WTC11 (cell line): ENCODE measurements at regions not wholly inside any gene's neighbourhood (a gene's known extent, or its start where the extent isn't known, plus 50 kb on each side); places are given as distances from the start of the nearest gene placed in this dataset.
A peak's percentile ranks its signal among the peaks of the same experiment; 100 is the strongest.
"Not testable (repeated sequence)": the region's sequence is repeated elsewhere in the genome, so short reads cannot be mapped to it uniquely, and the experiment has no call there.

Experiments
- ATAC-seq: fragments of 200-7000 bp; cut with Tn5 transposase; 2 replicates; pipeline ENCODE4 v1.10.0; 2021; ENCODE audit warnings: mild to moderate bottlenecking, moderate library complexity
- CTCF ChIA-PET: fragments of 300-600 bp; sonication (Branson Sonifier 250); formaldehyde crosslinking; loops from one replicate; lab custom pipeline; 2021; ENCODE audit warnings: antibody characterized with exemption; lab: Charles Lee
- POLR2A ChIA-PET: fragments of 350-600 bp; sonication (Branson Sonifier 250); formaldehyde crosslinking; loops from one replicate; lab custom pipeline; 2021; ENCODE audit warnings: antibody characterized with exemption; lab: Charles Lee
- DNase-seq: peaks from one replicate; pipeline ENCODE4 v3.0.0; 2021; ENCODE audit warnings: low spot score
- H3K27ac Mint-ChIP-seq: 2 replicates; pipeline ENCODE4 v1.8.0; 2021; ENCODE audit warnings: mixed read lengths
- H3K27me3 Mint-ChIP-seq: 2 replicates; pipeline ENCODE4 v1.8.0; 2021; ENCODE audit warnings: low read depth, mild to moderate bottlenecking, moderate library complexity, mixed read lengths
- H3K36me3 Mint-ChIP-seq: 2 replicates; pipeline ENCODE4 v1.8.0; 2021; ENCODE audit warnings: mixed read lengths
- H3K4me1 Mint-ChIP-seq: 2 replicates; pipeline ENCODE4 v1.8.0; 2022; ENCODE audit warnings: mixed read lengths
- H3K4me3 Mint-ChIP-seq: 2 replicates; pipeline ENCODE4 v1.8.0; 2021; ENCODE audit warnings: mild to moderate bottlenecking, moderate library complexity, mixed read lengths
- H3K9me3 Mint-ChIP-seq: 2 replicates; pipeline ENCODE4 v1.8.0; 2021; ENCODE audit warnings: mixed read lengths
- JUN ChIP-seq: sonication (generic); formaldehyde crosslinking; IDR thresholded peaks from 2 replicates; pipeline ENCODE4 v1.8.0; 2023; ENCODE audit warnings: mild to moderate bottlenecking, missing genetic modification reagents
- NFE2L1 ChIP-seq: sonication (generic); formaldehyde crosslinking; IDR thresholded peaks from 2 replicates; pipeline ENCODE4 v1.8.1; 2023; ENCODE audit warnings: missing genetic modification reagents
- NFYB ChIP-seq: sonication (generic); formaldehyde crosslinking; conservative IDR thresholded peaks from 2 replicates; pipeline ENCODE4 v1.8.0; 2022; ENCODE audit warnings: low read depth, missing genetic modification reagents
- NR1H2 ChIP-seq: sonication (generic); formaldehyde crosslinking; IDR thresholded peaks from 2 replicates; pipeline ENCODE4 v1.9.0; 2021; ENCODE audit warnings: mild to moderate bottlenecking, moderate library complexity, missing genetic modification reagents
- TCF7 ChIP-seq: sonication (generic); formaldehyde crosslinking; IDR thresholded peaks from 2 replicates; pipeline ENCODE4 v1.8.0; 2022; ENCODE audit warnings: mild to moderate bottlenecking, low read depth, missing genetic modification reagents, moderate library complexity
- ZNF396 ChIP-seq: fragments of 250-450 bp; sonication (Bioruptor Pico); IDR thresholded peaks from 2 replicates; pipeline ENCODE4 v1.8.0; 2021; ENCODE audit warnings: mild to moderate bottlenecking, moderate library complexity, borderline replicate concordance
- ZNF671 ChIP-seq: fragments of 250-450 bp; sonication (Bioruptor Pico); IDR thresholded peaks from 2 replicates; pipeline ENCODE4 v1.8.0; 2021; ENCODE audit warnings: mild to moderate bottlenecking
- TF ChIP-seq, protein P1 (sequence below): sonication (generic); formaldehyde crosslinking; IDR thresholded peaks from 2 replicates; pipeline ENCODE4 v1.8.1; 2023; ENCODE audit warnings: mild to moderate bottlenecking, missing genetic modification reagents
- TF ChIP-seq, protein P2 (sequence below): sonication (generic); formaldehyde crosslinking; IDR thresholded peaks from 2 replicates; pipeline ENCODE4 v1.8.0; 2023; ENCODE audit warnings: mild to moderate bottlenecking, missing genetic modification reagents
- TF ChIP-seq, protein P3 (sequence below): sonication (generic); formaldehyde crosslinking; IDR thresholded peaks from 2 replicates; pipeline ENCODE4 v1.8.0; 2022; ENCODE audit warnings: missing genetic modification reagents
- TF ChIP-seq, protein P4 (sequence below): sonication (generic); formaldehyde crosslinking; IDR thresholded peaks from 2 replicates; pipeline ENCODE4 v1.8.1; 2023; ENCODE audit warnings: mild to moderate bottlenecking, moderate library complexity, missing genetic modification reagents
- TF ChIP-seq, protein P5 (sequence below): sonication (generic); formaldehyde crosslinking; IDR thresholded peaks from 2 replicates; pipeline ENCODE4 v1.8.0; 2023; ENCODE audit warnings: missing genetic modification reagents
- TF ChIP-seq, protein P6 (sequence below): sonication (generic); formaldehyde crosslinking; IDR thresholded peaks from 2 replicates; pipeline ENCODE4 v1.8.0; 2022; ENCODE audit warnings: mild to moderate bottlenecking, missing genetic modification reagents

DNA sequence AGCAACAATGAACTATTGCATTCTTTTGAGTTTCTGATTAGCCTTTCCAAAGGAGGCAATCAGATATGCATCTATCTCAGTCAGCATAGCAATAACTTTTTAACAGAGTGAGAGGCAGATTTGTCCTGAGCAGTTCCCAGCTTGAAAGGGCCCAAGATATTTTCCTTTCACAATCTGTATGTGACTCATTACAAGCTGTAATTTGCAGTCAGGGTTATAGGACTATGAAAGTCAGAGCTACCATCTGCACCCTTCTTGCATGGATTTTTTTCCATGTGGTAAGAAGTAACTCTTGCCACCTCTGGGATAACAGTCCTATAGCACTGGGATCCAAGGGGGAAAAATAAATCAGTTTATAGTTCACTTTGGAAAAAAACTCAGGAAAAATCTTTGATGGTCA, 318.2 kb upstream of the RGS17 start:
- H3K27me3 Mint-ChIP-seq = no peaks in the 10 kb centered on the region
- peaks cover 40% of the 10 kb centered on the region for H3K9me3 Mint-ChIP-seq
- ATAC-seq (peak; percentile 32; the same call in 1 of the 2 replicates), DNase-seq (no peak)
- no peak overlapping the region for H3K4me3 Mint-ChIP-seq
- no peak overlapping the region for H3K27ac Mint-ChIP-seq
- CTCF ChIA-PET = interaction anchor here (1.7 kb wide), 1 partner anchor 13 kb away, joined by 3 read pairs; no protein-coding TSS in a partner anchor
- peaks cover 24% of the 10 kb centered on the region for H3K4me1 Mint-ChIP-seq
- POLR2A ChIA-PET = no interaction called here
- TF ChIP-seq NFE2L1 (CRISPR knock-in tag) (no peak), ZNF396 (CRISPR knock-in tag) (no peak), TCF7 (CRISPR knock-in tag) (no peak), NR1H2 (no peak), ZNF671 (CRISPR knock-in tag) (no peak), NFYB (no peak), JUN (CRISPR knock-in tag) (no peak)
- TF ChIP-seq, protein P1, sequence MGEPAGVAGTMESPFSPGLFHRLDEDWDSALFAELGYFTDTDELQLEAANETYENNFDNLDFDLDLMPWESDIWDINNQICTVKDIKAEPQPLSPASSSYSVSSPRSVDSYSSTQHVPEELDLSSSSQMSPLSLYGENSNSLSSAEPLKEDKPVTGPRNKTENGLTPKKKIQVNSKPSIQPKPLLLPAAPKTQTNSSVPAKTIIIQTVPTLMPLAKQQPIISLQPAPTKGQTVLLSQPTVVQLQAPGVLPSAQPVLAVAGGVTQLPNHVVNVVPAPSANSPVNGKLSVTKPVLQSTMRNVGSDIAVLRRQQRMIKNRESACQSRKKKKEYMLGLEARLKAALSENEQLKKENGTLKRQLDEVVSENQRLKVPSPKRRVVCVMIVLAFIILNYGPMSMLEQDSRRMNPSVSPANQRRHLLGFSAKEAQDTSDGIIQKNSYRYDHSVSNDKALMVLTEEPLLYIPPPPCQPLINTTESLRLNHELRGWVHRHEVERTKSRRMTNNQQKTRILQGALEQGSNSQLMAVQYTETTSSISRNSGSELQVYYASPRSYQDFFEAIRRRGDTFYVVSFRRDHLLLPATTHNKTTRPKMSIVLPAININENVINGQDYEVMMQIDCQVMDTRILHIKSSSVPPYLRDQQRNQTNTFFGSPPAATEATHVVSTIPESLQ (CRISPR knock-in tag) = no peak
- TF ChIP-seq, protein P2, sequence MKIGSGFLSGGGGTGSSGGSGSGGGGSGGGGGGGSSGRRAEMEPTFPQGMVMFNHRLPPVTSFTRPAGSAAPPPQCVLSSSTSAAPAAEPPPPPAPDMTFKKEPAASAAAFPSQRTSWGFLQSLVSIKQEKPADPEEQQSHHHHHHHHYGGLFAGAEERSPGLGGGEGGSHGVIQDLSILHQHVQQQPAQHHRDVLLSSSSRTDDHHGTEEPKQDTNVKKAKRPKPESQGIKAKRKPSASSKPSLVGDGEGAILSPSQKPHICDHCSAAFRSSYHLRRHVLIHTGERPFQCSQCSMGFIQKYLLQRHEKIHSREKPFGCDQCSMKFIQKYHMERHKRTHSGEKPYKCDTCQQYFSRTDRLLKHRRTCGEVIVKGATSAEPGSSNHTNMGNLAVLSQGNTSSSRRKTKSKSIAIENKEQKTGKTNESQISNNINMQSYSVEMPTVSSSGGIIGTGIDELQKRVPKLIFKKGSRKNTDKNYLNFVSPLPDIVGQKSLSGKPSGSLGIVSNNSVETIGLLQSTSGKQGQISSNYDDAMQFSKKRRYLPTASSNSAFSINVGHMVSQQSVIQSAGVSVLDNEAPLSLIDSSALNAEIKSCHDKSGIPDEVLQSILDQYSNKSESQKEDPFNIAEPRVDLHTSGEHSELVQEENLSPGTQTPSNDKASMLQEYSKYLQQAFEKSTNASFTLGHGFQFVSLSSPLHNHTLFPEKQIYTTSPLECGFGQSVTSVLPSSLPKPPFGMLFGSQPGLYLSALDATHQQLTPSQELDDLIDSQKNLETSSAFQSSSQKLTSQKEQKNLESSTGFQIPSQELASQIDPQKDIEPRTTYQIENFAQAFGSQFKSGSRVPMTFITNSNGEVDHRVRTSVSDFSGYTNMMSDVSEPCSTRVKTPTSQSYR (CRISPR knock-in tag) = no peak
- TF ChIP-seq, protein P3, sequence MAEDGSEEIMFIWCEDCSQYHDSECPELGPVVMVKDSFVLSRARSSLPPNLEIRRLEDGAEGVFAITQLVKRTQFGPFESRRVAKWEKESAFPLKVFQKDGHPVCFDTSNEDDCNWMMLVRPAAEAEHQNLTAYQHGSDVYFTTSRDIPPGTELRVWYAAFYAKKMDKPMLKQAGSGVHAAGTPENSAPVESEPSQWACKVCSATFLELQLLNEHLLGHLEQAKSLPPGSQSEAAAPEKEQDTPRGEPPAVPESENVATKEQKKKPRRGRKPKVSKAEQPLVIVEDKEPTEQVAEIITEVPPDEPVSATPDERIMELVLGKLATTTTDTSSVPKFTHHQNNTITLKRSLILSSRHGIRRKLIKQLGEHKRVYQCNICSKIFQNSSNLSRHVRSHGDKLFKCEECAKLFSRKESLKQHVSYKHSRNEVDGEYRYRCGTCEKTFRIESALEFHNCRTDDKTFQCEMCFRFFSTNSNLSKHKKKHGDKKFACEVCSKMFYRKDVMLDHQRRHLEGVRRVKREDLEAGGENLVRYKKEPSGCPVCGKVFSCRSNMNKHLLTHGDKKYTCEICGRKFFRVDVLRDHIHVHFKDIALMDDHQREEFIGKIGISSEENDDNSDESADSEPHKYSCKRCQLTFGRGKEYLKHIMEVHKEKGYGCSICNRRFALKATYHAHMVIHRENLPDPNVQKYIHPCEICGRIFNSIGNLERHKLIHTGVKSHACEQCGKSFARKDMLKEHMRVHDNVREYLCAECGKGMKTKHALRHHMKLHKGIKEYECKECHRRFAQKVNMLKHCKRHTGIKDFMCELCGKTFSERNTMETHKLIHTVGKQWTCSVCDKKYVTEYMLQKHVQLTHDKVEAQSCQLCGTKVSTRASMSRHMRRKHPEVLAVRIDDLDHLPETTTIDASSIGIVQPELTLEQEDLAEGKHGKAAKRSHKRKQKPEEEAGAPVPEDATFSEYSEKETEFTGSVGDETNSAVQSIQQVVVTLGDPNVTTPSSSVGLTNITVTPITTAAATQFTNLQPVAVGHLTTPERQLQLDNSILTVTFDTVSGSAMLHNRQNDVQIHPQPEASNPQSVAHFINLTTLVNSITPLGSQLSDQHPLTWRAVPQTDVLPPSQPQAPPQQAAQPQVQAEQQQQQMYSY (CRISPR knock-in tag) = no peak
- TF ChIP-seq, protein P4, sequence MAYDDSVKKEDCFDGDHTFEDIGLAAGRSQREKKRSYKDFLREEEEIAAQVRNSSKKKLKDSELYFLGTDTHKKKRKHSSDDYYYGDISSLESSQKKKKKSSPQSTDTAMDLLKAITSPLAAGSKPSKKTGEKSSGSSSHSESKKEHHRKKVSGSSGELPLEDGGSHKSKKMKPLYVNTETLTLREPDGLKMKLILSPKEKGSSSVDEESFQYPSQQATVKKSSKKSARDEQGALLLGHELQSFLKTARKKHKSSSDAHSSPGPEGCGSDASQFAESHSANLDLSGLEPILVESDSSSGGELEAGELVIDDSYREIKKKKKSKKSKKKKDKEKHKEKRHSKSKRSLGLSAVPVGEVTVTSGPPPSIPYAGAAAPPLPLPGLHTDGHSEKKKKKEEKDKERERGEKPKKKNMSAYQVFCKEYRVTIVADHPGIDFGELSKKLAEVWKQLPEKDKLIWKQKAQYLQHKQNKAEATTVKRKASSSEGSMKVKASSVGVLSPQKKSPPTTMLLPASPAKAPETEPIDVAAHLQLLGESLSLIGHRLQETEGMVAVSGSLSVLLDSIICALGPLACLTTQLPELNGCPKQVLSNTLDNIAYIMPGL (CRISPR knock-in tag) = no peak
- TF ChIP-seq, protein P5, sequence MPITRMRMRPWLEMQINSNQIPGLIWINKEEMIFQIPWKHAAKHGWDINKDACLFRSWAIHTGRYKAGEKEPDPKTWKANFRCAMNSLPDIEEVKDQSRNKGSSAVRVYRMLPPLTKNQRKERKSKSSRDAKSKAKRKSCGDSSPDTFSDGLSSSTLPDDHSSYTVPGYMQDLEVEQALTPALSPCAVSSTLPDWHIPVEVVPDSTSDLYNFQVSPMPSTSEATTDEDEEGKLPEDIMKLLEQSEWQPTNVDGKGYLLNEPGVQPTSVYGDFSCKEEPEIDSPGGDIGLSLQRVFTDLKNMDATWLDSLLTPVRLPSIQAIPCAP (CRISPR knock-in tag) = no peak
- TF ChIP-seq, protein P6, sequence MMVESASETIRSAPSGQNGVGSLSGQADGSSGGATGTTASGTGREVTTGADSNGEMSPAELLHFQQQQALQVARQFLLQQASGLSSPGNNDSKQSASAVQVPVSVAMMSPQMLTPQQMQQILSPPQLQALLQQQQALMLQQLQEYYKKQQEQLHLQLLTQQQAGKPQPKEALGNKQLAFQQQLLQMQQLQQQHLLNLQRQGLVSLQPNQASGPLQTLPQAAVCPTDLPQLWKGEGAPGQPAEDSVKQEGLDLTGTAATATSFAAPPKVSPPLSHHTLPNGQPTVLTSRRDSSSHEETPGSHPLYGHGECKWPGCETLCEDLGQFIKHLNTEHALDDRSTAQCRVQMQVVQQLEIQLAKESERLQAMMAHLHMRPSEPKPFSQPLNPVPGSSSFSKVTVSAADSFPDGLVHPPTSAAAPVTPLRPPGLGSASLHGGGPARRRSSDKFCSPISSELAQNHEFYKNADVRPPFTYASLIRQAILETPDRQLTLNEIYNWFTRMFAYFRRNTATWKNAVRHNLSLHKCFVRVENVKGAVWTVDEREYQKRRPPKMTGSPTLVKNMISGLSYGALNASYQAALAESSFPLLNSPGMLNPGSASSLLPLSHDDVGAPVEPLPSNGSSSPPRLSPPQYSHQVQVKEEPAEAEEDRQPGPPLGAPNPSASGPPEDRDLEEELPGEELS = no peak
- peaks cover 21% of the 10 kb centered on the region for H3K36me3 Mint-ChIP-seq

DNA sequence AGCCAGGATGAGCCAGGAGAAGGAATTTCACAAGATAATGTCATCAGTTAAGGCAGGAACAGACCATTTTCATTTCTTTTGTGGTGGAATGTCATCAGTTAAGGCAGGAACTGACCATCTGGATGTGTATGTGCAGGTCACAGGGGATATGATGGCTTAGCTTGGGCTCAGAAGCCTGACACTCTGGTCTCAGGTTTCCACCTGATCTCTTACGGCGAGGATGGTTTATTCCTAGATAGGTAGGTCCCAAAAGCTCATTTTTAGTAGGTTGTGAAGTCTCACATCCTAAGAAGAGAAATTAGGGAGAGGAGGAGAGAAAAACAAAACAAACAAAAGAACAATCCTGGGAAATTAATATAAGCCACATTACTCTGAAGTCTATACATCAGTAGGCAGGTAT, 311.7 kb upstream of the RGS17 start:
- H3K27me3 Mint-ChIP-seq, DNase-seq, CTCF ChIA-PET, POLR2A ChIA-PET: not testable (repeated sequence)
- peaks cover 31% of the 10 kb centered on the region for H3K36me3 Mint-ChIP-seq
- peaks cover 57% of the 10 kb centered on the region for H3K4me1 Mint-ChIP-seq
- H3K4me3 Mint-ChIP-seq = peak overlapping the region; percentile 34
- H3K27ac Mint-ChIP-seq = peak overlapping the region; percentile 99
- peak; percentile 70 for ATAC-seq
- H3K9me3 Mint-ChIP-seq = peaks cover 26% of the 10 kb centered on the region
